Smooth muscle cell (in vitro differentiated cells): ENCODE measurements at regions not wholly inside any gene's neighbourhood (a gene's known extent, or its start where the extent isn't known, plus 50 kb on each side); places are given as distances from the start of the nearest gene placed in this dataset.

Experiments
- DNase-seq: peaks from one replicate; lab custom pipeline; 2025; ENCODE audit not compliant: unreplicated experiment; lab: John Stamatoyannopoulos, UW
- H2AFZ ChIP-seq: fragments of 200-600 bp; sonication (generic); 2 replicates; pipeline ENCODE4 v1.6.0; 2016; ENCODE audit warnings: antibody characterized with exemption, low read depth, mild to moderate bottlenecking
- H3F3A ChIP-seq: fragments of 200-600 bp; sonication (generic); 2 replicates; pipeline ENCODE4 v1.6.0; 2017; ENCODE audit warnings: antibody characterized with exemption, low read depth
- H3K27ac ChIP-seq: fragments of 200-600 bp; sonication (generic); 2 replicates; pipeline ENCODE4 v1.5.1; 2016; ENCODE audit warnings: low read depth, mild to moderate bottlenecking
- H3K27me3 ChIP-seq: fragments of 200-600 bp; sonication (generic); 2 replicates; pipeline ENCODE4 v1.6.1; 2016; ENCODE audit warnings: low read depth, mild to moderate bottlenecking
- H3K36me3 ChIP-seq: fragments of 200-600 bp; sonication (generic); 2 replicates; pipeline ENCODE4 v1.5.1; 2016; ENCODE audit warnings: low read depth
- H3K4me1 ChIP-seq: fragments of 200-600 bp; sonication (generic); 2 replicates; pipeline ENCODE4 v1.5.1; 2016; ENCODE audit warnings: low read depth
- H3K4me2 ChIP-seq: fragments of 200-600 bp; sonication (generic); 2 replicates; pipeline ENCODE4 v1.6.0; 2016; ENCODE audit warnings: mild to moderate bottlenecking
- H3K4me3 ChIP-seq: fragments of 200-600 bp; sonication (generic); 2 replicates; pipeline ENCODE4 v1.5.1; 2016; ENCODE audit warnings: mild to moderate bottlenecking
- H3K79me2 ChIP-seq: fragments of 200-600 bp; sonication (generic); 2 replicates; pipeline ENCODE4 v1.6.0; 2016; ENCODE audit warnings: low read depth, mild to moderate bottlenecking
- H3K9ac ChIP-seq: fragments of 200-600 bp; sonication (generic); 2 replicates; pipeline ENCODE4 v1.6.0; 2016; ENCODE audit warnings: low read depth
- H3K9me3 ChIP-seq: fragments of 200-600 bp; sonication (generic); replicated peaks from 2 replicates; pipeline ENCODE4 v1.5.1; 2016; ENCODE audit warnings: low read depth
- H4K20me1 ChIP-seq: fragments of 200-600 bp; sonication (generic); 2 replicates; pipeline ENCODE4 v1.6.0; 2016; ENCODE audit warnings: low read depth
- CTCF ChIP-seq: fragments of 200-600 bp; sonication (generic); IDR thresholded peaks from 2 replicates; pipeline ENCODE4 v1.5.1; 2017; ENCODE audit warnings: borderline replicate concordance, mild to moderate bottlenecking, antibody characterized with exemption; ENCODE audit not compliant: insufficient read depth, poor library complexity, severe bottlenecking
- WGBS: methylation state at CpG from one replicate; pipeline ENCODE4 v1.1.7; 2016; ENCODE audit warnings: low lambda C conversion rate; 5-methylcytosine and 5-hydroxymethylcytosine counted together

GRCh38 chr16:6081320-6081976, 983.9 kb upstream of the EEF2KMT start:
- Histone ChIP-seq H3K36me3 (no peaks in the 10 kb centered on the region), H3K27me3 (no peaks in the 10 kb centered on the region), H3K9ac (no peak overlapping the region), H2AFZ (no peak overlapping the region), H3F3A (no peaks in the 10 kb centered on the region), H3K27ac (no peak overlapping the region), H3K4me3 (no peak overlapping the region), H3K4me2 (no peak overlapping the region), H3K9me3 (no peaks in the 10 kb centered on the region), H3K4me1 (no peaks in the 10 kb centered on the region), H3K79me2 (no peaks in the 10 kb centered on the region), H4K20me1 (no peaks in the 10 kb centered on the region)
- no peak for DNase-seq
- TF ChIP-seq CTCF = peak; percentile 85
- 48% methylated on average over 5 of the region's 5 CpGs for WGBS

GRCh38 chr16:6076631-6077030, 979.0 kb upstream of the EEF2KMT start:
- Histone ChIP-seq H3K36me3 (no peaks in the 10 kb centered on the region), H2AFZ (no peak overlapping the region), H3F3A (no peaks in the 10 kb centered on the region), H3K4me1 (no peaks in the 10 kb centered on the region), H3K9me3 (no peaks in the 10 kb centered on the region), H3K27ac (no peak overlapping the region), H4K20me1 (no peaks in the 10 kb centered on the region), H3K4me2 (no peak overlapping the region), H3K79me2 (no peaks in the 10 kb centered on the region), H3K27me3 (no peaks in the 10 kb centered on the region), H3K9ac (no peak overlapping the region), H3K4me3 (no peak overlapping the region)
- no peak for TF ChIP-seq CTCF
- 74% methylated on average over 2 of the region's 2 CpGs for WGBS
- no peak for DNase-seq

- Histone ChIP-seq H3K4me1 (no peaks in the 10 kb centered on the region), H3K9ac (no peak overlapping the region), H3K27me3 (no peaks in the 10 kb centered on the region), H3K27ac (no peak overlapping the region), H3K4me3 (no peak overlapping the region), H3K79me2 (no peaks in the 10 kb centered on the region), H3K36me3 (no peaks in the 10 kb centered on the region), H3K9me3 (no peaks in the 10 kb centered on the region), H4K20me1 (no peaks in the 10 kb centered on the region), H3F3A (no peaks in the 10 kb centered on the region), H2AFZ (no peak overlapping the region), H3K4me2 (no peak overlapping the region)
- DNase-seq = no peak
- WGBS = 78% methylated on average over 4 of the region's 4 CpGs
- TF ChIP-seq CTCF = no peak
These were observed 970.5 kb upstream of the EEF2KMT start for GRCh38 chr16:6068063-6068462.

- Histone ChIP-seq H4K20me1 (no peaks in the 10 kb centered on the region), H3K9ac (no peak overlapping the region), H3K4me1 (no peaks in the 10 kb centered on the region), H2AFZ (no peak overlapping the region), H3K9me3 (no peaks in the 10 kb centered on the region), H3K27ac (no peak overlapping the region), H3K4me2 (no peak overlapping the region), H3K36me3 (no peaks in the 10 kb centered on the region), H3K79me2 (no peaks in the 10 kb centered on the region), H3F3A (no peaks in the 10 kb centered on the region), H3K27me3 (no peaks in the 10 kb centered on the region), H3K4me3 (no peak overlapping the region)
- TF ChIP-seq CTCF = no peak
- no peak for DNase-seq
- WGBS = 76% methylated on average over 7 of the region's 7 CpGs
These were observed 969.1 kb upstream of the EEF2KMT start for GRCh38 chr16:6066652-6067051.
